Activated naive CD4-positive, alpha-beta T cell treated with anti-CD3 and anti-CD28 coated beads for 36 hours (primary cell): ENCODE measurements at regions not wholly inside any gene's neighbourhood (a gene's known extent, or its start where the extent isn't known, plus 50 kb on each side); places are given as distances from the start of the nearest gene placed in this dataset.

Experiments
- CTCF ChIA-PET: fragments of 350-600 bp; sonication (Branson Sonifier 250); formaldehyde crosslinking; loops from one replicate; lab custom pipeline; 2021; ENCODE audit warnings: antibody characterized with exemption; lab: Charles Lee
- DNase-seq: peaks from one replicate; pipeline ENCODE4 v3.0.0-alpha.2; 2020
- H3K27ac Mint-ChIP-seq: one replicate; pipeline ENCODE4 v1.8.0; 2021; ENCODE audit warnings: mild to moderate bottlenecking, mixed read lengths
- H3K27me3 Mint-ChIP-seq: one replicate; pipeline ENCODE4 v1.8.0; 2021; ENCODE audit warnings: low read depth, mixed read lengths
- H3K36me3 Mint-ChIP-seq: one replicate; pipeline ENCODE4 v1.8.0; 2021; ENCODE audit warnings: low read depth, mixed read lengths
- H3K4me1 Mint-ChIP-seq: one replicate; pipeline ENCODE4 v1.8.0; 2021; ENCODE audit warnings: low read depth, mixed read lengths
- H3K4me3 Mint-ChIP-seq: one replicate; pipeline ENCODE4 v1.8.0; 2021; ENCODE audit warnings: mild to moderate bottlenecking, moderate library complexity, mixed read lengths
- H3K9me3 Mint-ChIP-seq: one replicate; pipeline ENCODE4 v1.8.0; 2021; ENCODE audit warnings: mixed read lengths
- intact Hi-C: fragments of 100-400 bp; cut with micrococcal nuclease; formaldehyde crosslinking; loops from one replicate; pipeline ENCODE4 v1.15.1; 2023

DNA sequence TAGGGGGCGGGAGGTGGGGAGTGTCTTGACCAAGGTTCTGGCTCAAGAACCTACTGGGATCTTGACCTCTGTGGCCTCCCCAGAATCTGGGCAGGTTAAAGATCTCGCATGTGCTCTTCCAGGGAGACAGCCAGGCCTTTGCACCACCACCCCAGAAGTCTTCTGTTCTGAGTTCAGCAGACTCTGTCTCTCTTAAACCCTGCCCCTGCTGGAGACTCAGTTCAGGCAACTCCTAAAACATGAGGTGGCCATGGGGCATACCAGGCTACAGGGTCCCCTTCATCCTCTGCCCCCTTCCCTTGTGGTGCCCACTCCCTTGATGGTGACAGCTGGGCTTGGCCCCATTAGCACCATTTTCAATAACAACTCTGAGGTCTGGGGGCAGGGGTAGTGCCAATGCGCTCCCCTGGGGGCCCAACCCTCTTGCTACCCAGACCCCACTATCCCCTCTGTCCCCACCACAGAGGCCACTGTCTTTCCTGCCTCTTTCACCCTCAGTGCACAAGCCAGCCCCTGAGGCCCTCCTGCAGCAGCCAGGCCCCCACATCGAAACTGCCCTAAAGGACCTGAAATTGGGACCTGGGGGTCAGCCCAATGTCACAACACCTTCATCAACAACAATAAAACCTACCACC is 132.7 kb upstream of the RUNX3 start:
- no peaks in the 10 kb centered on the region for H3K36me3 Mint-ChIP-seq
- DNase-seq = no peak
- no peak overlapping the region for H3K4me3 Mint-ChIP-seq
- H3K4me1 Mint-ChIP-seq = peaks cover 14% of the 10 kb centered on the region
- intact Hi-C loops = loop anchor here (10.0 kb wide), 1 partner anchor 142 kb away; no protein-coding TSS in a partner anchor
- H3K9me3 Mint-ChIP-seq = no peaks in the 10 kb centered on the region
- no peaks in the 10 kb centered on the region for H3K27me3 Mint-ChIP-seq
- CTCF ChIA-PET = no interaction called here
- H3K27ac Mint-ChIP-seq = no peak overlapping the region

DNA sequence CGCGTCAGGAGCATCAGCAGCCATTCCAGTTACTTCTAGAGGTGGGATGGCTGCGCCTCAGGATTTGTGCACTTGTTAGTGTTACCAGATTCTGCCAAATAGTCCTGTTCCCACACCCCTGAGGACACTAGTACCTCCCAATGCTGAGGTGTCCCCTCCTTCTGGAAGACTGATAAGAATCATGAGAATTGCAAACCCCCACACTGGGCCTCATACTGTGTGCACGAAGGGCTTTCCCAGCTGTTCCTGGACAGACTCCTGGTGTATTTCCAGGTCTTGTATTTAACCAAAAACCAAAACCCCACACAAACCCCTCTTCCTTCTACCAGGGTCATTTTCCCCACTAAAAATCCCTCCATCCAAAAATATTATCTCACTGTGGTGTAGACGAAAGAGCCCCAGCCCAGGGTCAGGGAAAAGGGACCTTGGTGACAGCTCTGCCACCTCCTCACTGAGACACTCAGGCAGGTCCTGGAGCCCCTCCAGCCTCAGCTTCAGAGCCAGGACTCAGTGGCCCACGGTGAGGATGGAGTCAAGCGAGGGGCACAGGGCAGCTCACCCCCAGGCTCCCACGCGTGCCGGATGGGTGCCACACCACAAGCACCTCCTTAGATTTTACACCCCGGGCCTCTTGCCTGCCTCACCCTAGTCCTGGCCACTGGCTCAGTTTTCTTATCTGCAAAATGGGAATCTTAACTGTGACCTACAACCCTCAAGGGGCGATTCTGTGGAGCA is 131.4 kb upstream of the RUNX3 start:
- Mint-ChIP-seq H3K4me3 (no peak overlapping the region), H3K27me3 (no peaks in the 10 kb centered on the region), H3K27ac (no peak overlapping the region), H3K36me3 (no peaks in the 10 kb centered on the region), H3K4me1 (peaks cover 14% of the 10 kb centered on the region), H3K9me3 (no peaks in the 10 kb centered on the region)
- no peak for DNase-seq
- CTCF ChIA-PET = no interaction called here
- intact Hi-C loops = loop anchor here (10.0 kb wide), 1 partner anchor 143 kb away; no protein-coding TSS in a partner anchor

DNA sequence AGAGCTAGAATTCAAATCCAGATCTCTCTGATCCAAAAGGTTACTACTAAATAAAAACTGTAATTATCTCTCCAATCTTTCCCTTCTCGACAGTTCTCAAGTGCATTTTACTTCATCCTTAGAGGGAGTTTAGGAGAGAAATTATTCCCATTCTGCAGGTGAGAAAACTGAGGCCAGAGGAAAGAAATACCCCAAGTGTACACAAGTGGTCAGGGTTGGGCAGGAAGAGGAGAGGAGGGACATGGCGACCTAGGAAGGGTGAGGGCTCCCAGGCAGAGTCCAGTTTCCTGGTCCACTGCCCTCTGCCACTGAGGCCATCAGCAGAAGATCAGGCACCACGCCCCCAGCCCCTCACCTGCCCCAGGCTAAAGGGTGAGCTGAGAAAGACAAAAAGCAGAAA is 127.1 kb upstream of the RUNX3 start:
- Mint-ChIP-seq H3K4me1 (no peaks in the 10 kb centered on the region), H3K36me3 (no peaks in the 10 kb centered on the region), H3K9me3 (no peaks in the 10 kb centered on the region), H3K27ac (no peak overlapping the region), H3K4me3 (no peak overlapping the region), H3K27me3 (peaks cover 10% of the 10 kb centered on the region)
- no peak for DNase-seq
- intact Hi-C loops = no loop called here
- CTCF ChIA-PET = no interaction called here

DNA sequence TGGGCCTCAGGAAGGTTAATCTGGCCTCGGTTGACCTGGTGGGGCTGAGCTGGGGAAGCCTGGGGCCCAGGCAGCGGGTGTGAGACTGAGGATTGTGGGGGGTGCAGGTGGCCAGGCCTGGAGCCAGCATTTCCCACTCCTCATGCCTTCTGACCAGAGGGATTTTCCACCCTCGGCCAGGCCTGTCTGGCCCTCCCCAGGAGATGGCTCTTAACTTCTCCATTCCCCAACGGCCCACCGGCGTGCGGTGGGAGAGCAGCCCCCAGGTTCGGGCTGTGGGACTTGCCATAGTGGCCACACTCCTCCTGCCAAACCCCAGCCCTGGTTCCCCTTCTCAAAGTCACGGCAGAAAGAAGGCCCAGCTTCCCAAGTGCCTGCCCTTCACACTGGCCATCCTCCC is 126.5 kb upstream of the RUNX3 start:
- H3K4me3 Mint-ChIP-seq = no peak overlapping the region
- CTCF ChIA-PET = no interaction called here
- no peaks in the 10 kb centered on the region for H3K4me1 Mint-ChIP-seq
- no peaks in the 10 kb centered on the region for H3K36me3 Mint-ChIP-seq
- no peaks in the 10 kb centered on the region for H3K9me3 Mint-ChIP-seq
- no peak overlapping the region for H3K27ac Mint-ChIP-seq
- DNase-seq = no peak
- H3K27me3 Mint-ChIP-seq = peaks cover 10% of the 10 kb centered on the region
- intact Hi-C loops = no loop called here

DNA sequence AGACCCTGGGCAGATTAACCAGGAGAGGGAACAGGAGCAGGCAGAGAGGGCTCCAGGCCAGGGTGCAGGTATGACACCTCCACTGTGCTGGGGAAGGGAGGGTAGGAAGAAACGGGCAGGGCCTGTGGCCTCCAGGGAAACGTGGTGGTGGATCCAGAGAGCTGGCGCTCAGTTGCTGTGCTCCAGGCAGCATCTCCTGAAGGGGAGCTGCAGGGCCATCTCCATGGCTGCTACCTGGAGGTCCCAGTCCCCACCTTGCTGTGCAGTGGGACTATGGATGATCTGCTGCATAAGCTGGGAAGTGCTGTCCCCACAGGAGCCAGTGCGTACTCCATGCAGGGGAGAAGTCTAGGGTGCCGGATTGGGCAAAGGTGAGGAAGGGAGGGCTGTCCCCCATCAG is 125.9 kb upstream of the RUNX3 start:
- no peak for DNase-seq
- H3K36me3 Mint-ChIP-seq = no peaks in the 10 kb centered on the region
- H3K27ac Mint-ChIP-seq = no peak overlapping the region
- peaks cover 10% of the 10 kb centered on the region for H3K27me3 Mint-ChIP-seq
- intact Hi-C loops = no loop called here
- H3K4me1 Mint-ChIP-seq = no peaks in the 10 kb centered on the region
- no peaks in the 10 kb centered on the region for H3K9me3 Mint-ChIP-seq
- CTCF ChIA-PET = no interaction called here
- H3K4me3 Mint-ChIP-seq = no peak overlapping the region

DNA sequence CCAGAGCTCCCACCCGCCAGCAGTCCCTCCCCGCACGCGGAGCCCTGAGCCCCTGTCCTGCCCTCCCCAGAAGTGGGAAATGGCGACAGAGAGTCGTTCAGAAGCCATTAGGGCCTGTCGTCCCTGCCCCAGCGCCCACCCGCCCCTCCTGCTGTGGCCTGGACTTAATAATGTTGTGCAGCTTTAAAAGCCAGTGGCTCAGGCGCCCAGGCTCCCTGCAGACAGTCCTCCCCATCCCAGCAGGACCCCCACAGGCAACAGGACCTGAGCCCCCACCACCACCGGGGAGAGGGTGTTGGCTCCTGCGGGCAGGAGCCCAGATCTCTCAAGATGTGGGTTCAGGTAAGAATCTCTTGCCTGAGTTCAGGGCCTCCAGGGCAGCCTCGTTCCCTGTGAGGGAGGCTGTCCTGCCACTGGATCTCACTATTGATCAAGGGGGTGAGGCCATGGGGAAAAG is 125.3 kb upstream of the RUNX3 start:
- peaks cover 10% of the 10 kb centered on the region for H3K27me3 Mint-ChIP-seq
- no peak overlapping the region for H3K27ac Mint-ChIP-seq
- no peaks in the 10 kb centered on the region for H3K36me3 Mint-ChIP-seq
- CTCF ChIA-PET = no interaction called here
- DNase-seq = no peak
- no peaks in the 10 kb centered on the region for H3K4me1 Mint-ChIP-seq
- intact Hi-C loops = no loop called here
- no peaks in the 10 kb centered on the region for H3K9me3 Mint-ChIP-seq
- no peak overlapping the region for H3K4me3 Mint-ChIP-seq

DNA sequence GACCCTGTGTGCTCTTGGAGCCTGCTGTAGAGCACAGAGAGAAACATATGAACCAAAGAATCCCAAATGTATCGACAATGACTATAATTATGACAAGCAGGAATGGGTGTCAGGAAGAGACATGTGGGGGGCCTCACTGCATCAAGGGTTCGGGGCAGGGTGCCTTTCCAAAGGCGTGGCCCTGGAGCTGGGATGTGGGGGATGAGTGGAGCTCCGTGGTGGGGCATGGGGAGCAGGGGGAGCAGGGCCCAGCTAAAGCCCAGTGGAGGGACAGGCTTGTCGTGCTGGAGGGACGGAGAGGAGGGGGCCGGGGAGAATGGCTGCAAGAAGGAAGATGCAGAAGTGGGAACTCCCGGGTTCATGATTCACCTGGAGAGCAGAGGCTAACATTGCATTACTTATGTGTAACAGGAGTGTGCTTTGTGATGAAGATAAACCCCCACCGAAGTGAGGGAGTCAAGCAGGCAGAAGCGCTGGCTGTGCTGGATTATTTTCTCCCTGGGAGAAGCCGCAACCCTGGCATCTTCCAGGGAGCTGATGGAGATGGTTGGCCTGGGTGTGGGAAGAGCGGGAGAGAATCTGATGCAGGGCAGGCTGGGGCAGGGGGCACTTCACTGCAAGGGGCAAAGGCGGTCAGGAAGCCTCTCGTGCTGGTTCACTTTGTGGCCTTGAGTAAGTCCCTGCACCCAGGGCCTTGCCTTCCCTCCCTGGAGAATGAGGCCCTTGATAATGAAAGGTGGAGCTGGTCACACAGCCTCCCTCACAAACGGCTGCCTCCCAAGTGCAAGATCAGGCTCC is 124.6 kb upstream of the RUNX3 start:
- DNase-seq = no peak
- CTCF ChIA-PET = no interaction called here
- no peaks in the 10 kb centered on the region for H3K4me1 Mint-ChIP-seq
- intact Hi-C loops = no loop called here
- no peaks in the 10 kb centered on the region for H3K9me3 Mint-ChIP-seq
- no peak overlapping the region for H3K27ac Mint-ChIP-seq
- H3K27me3 Mint-ChIP-seq = peaks cover 10% of the 10 kb centered on the region
- no peaks in the 10 kb centered on the region for H3K36me3 Mint-ChIP-seq
- no peak overlapping the region for H3K4me3 Mint-ChIP-seq

DNA sequence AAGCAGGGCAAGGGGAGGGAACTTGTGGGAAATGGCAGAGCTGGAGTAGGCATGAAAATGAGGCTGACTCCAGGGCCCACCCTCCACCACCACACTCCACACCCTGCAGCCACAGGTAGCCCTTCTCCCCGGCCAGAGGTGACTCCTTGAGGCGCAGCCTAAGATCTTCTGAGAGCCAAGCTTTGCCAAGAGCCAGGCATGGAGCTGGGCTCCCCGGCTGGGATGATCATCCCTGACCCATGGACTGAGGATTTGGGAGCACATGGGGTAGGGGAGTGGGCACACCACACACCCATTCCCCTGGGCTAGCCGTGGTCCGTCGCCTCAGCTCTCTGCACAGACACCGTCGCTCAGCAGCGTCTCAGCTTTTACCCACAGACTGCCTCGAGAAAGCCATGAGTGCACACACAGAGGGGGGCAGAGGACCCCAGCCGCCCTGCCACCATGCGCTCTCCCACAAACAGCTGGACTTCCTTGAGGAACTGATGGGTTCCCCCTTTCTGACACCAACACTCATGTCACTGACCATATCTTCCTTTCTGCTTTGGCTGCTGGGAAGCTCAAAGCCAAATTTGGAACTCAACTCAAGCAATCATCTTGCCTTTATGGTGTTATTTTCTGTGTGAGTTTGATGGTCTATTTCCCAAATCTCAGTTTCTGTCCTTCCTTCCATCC is 123.6 kb upstream of the RUNX3 start:
- Mint-ChIP-seq H3K4me3 (no peak overlapping the region), H3K36me3 (no peaks in the 10 kb centered on the region), H3K27me3 (peaks cover 10% of the 10 kb centered on the region), H3K9me3 (no peaks in the 10 kb centered on the region), H3K4me1 (no peaks in the 10 kb centered on the region), H3K27ac (no peak overlapping the region)
- DNase-seq = no peak
- CTCF ChIA-PET = no interaction called here
- intact Hi-C loops = no loop called here

DNA sequence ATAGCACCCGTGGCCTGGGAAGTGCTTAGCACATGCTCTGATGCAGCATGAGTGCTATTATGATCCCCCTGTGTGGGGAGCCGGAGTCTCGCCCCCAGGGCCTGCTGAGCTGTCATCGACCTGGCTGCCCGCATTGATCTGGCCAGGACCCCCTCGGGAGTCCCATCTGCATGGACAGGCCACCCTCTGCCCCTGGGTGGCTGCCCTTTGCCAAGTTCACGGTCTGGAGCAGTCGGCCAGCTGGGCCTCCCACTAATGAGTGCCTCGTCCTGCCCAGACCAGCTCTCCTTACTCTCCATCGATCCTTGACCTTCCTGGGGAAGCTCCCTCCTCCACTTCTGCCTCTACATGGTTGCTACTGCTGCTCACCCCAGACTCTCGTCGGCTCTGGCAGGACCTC is 121.8 kb upstream of the RUNX3 start:
- DNase-seq = no peak
- no peaks in the 10 kb centered on the region for H3K36me3 Mint-ChIP-seq
- no peaks in the 10 kb centered on the region for H3K4me1 Mint-ChIP-seq
- no peak overlapping the region for H3K27ac Mint-ChIP-seq
- H3K9me3 Mint-ChIP-seq = no peaks in the 10 kb centered on the region
- H3K27me3 Mint-ChIP-seq = peaks cover 10% of the 10 kb centered on the region
- intact Hi-C loops = no loop called here
- CTCF ChIA-PET = interaction anchor here (1.2 kb wide), 1 partner anchor 15 kb away, joined by 3 read pairs; no protein-coding TSS in a partner anchor
- H3K4me3 Mint-ChIP-seq = no peak overlapping the region

DNA sequence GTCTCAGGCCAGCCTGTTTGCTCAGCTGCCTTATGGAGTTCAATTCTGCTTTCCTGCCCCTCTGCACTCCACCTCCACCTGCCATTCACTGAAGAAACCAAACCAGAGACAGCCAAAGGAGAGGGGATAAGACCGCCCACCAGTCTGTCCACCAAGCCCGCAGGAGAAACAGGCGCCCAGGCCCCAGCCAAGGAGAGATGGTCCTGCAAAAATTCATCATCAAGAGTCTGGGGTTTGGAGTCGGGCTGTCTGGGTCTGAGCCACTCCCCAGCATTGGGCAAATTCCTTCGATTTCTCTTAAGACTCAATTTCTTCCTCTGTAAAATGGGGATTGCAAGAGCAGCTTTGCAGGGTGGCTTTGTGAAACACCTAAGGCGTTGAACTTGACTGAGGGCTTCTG is 121.4 kb upstream of the RUNX3 start:
- no peak overlapping the region for H3K4me3 Mint-ChIP-seq
- H3K9me3 Mint-ChIP-seq = no peaks in the 10 kb centered on the region
- no peaks in the 10 kb centered on the region for H3K4me1 Mint-ChIP-seq
- no peak overlapping the region for H3K27ac Mint-ChIP-seq
- no peaks in the 10 kb centered on the region for H3K36me3 Mint-ChIP-seq
- DNase-seq = no peak
- intact Hi-C loops = no loop called here
- CTCF ChIA-PET = interaction anchor here (1.2 kb wide), 1 partner anchor 15 kb away, joined by 3 read pairs; no protein-coding TSS in a partner anchor
- peaks cover 10% of the 10 kb centered on the region for H3K27me3 Mint-ChIP-seq

DNA sequence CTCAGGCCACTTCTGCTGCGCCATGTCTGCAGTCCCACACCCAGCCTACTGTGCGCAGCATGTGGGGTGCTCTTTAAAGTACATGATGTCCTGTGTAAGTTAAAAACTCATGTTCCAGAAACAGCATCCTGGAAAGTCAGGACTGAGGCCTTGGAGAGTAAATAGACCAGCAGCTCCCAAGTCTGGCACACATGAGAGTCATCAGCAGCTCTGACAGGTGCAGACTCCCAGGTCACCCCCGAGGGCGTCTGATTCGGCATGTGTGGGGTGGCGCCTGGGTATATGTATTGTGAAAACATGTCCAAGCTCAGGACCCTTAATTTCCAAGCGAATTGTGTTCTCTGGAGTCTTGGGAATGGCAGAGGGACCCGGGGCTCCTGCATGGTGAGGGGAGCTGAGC is 120.1 kb upstream of the RUNX3 start:
- H3K27me3 Mint-ChIP-seq = peaks cover 10% of the 10 kb centered on the region
- H3K27ac Mint-ChIP-seq = no peak overlapping the region
- H3K4me1 Mint-ChIP-seq = no peaks in the 10 kb centered on the region
- no peaks in the 10 kb centered on the region for H3K36me3 Mint-ChIP-seq
- no peaks in the 10 kb centered on the region for H3K9me3 Mint-ChIP-seq
- no peak for DNase-seq
- CTCF ChIA-PET = interaction anchor here (1.0 kb wide), 1 partner anchor 52 kb away, joined by 4 read pairs; no protein-coding TSS in a partner anchor
- no peak overlapping the region for H3K4me3 Mint-ChIP-seq
- intact Hi-C loops = no loop called here

DNA sequence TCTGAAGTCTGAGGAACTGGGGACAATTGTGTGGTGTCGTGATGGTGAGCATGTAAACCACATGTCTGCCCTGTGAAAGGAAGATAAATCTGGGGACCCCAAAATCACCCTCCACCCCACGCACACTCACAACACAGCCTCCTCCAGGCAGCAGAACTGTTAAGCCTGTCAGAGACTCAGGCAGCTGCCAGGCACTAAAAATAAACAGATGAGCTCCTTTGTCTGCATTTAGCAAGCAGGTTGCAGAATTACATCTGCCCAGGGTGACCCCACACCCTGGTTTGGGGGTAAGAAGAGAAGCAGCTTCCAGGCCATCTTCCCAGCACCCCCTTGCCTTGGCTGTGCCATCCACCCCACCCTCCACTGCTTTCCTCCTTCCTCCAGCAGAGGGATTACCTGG is 119.1 kb upstream of the RUNX3 start:
- H3K36me3 Mint-ChIP-seq = no peaks in the 10 kb centered on the region
- no peaks in the 10 kb centered on the region for H3K4me1 Mint-ChIP-seq
- H3K27me3 Mint-ChIP-seq = peaks cover 10% of the 10 kb centered on the region
- H3K27ac Mint-ChIP-seq = no peak overlapping the region
- CTCF ChIA-PET = interaction anchor here (1.0 to 1.1 kb wide), 2 partner anchors 53 to 116 kb away, joined by 3 to 4 read pairs; no protein-coding TSS in a partner anchor
- no peaks in the 10 kb centered on the region for H3K9me3 Mint-ChIP-seq
- DNase-seq = no peak
- intact Hi-C loops = no loop called here
- H3K4me3 Mint-ChIP-seq = no peak overlapping the region
